GM12875 (cell line): ENCODE measurements at regions not wholly inside any gene's neighbourhood (a gene's known extent, or its start where the extent isn't known, plus 50 kb on each side); places are given as distances from the start of the nearest gene placed in this dataset.

ENCODE experiments used
- H3K4me3 ChIP-seq: one replicate; pipeline ENCODE4 v1.5.1; 2011; ENCODE audit warnings: low read depth, low read length, control low read depth
- CTCF ChIP-seq: IDR thresholded peaks from 2 replicates; pipeline ENCODE4 v1.5.1; 2011; ENCODE audit warnings: low read depth, mild to moderate bottlenecking, control low read depth, inconsistent platforms, low read length, moderate library complexity, borderline replicate concordance; ENCODE audit not compliant: insufficient read depth

- H3K4me3 ChIP-seq: no peak overlapping the region
- no peak for TF ChIP-seq CTCF
Measured at GRCh38 chr18:24585996-24586566, 125.6 kb downstream of the HRH4 start.

GRCh38 chr18:24586662-24587360 is 126.4 kb downstream of the HRH4 start:
- TF ChIP-seq CTCF: no peak
- no peak overlapping the region for H3K4me3 ChIP-seq

DNA sequence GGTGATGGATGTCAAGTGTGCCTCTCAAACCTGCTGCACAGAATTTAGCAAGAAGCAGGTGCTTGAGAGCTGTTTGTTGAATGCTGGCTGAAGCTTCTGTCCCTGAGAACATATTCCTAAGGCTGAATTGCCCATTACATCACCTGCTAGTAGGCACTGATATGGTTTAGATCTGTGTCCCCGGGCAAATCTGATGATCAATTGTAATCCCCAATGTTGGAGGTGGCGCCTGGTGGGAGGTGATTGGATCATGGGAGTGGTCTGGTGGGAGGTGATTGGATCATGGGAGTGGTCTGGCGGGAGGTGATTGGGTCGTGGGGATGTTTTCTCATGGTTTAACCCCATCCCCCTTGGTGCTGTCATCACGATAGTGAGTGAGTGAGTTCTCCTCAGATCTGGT is 128.0 kb downstream of the HRH4 start:
- no peak overlapping the region for H3K4me3 ChIP-seq

GRCh38 chr18:24590946-24591345 is 130.5 kb downstream of the HRH4 start:
- no peak overlapping the region for H3K4me3 ChIP-seq
- TF ChIP-seq CTCF: no peak

More for the DNA sequence above, 128.0 kb downstream of the HRH4 start:
- TF ChIP-seq CTCF: no peak

GRCh38 chr18:24593401-24593800 is 133.0 kb downstream of the HRH4 start:
- no peak overlapping the region for H3K4me3 ChIP-seq
- no peak for TF ChIP-seq CTCF

GRCh38 chr18:24593886-24594285 is 133.4 kb downstream of the HRH4 start:
- no peak overlapping the region for H3K4me3 ChIP-seq
- no peak for TF ChIP-seq CTCF

DNA sequence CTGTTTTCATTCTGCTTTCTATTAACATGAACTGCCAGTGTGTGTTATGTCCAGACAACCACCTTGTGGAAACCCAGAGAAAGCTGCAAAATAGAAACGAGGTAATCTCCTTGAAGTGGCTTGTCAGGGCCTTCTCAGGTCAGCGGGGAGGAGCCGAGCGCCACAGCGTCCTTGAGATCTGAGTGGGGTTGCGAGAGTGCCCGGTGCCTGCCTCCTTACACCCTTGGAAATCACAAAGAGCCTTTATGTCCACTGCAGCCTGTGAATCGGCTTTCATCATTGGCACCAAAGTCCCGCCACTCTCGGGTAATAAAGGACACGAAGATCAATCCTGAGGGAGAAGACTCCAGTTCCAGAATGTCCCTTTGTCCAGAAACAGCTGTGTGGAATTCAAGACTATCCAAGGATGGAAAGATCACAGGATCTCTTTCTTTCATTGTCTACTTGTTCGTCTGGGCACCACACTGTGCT is 135.2 kb downstream of the HRH4 start:
- H3K4me3 ChIP-seq: no peak overlapping the region
- TF ChIP-seq CTCF: no peak
